MCF 10A (cell line): ENCODE measurements at regions not wholly inside any gene's neighbourhood (a gene's known extent, or its start where the extent isn't known, plus 50 kb on each side); places are given as distances from the start of the nearest gene placed in this dataset.

Experiments
- BruUV-seq: library from RNA; stranded (reverse); fragments of 400-500 nt; replicated peaks from 2 replicates; lab custom pipeline; 2021; lab: Mats Ljungman, UMichigan
- CTCF ChIA-PET: fragments of 300-600 bp; sonication (Branson Sonifier 250); formaldehyde crosslinking; extraction: SDS; loops from one replicate; lab custom pipeline; 2021; ENCODE audit warnings: antibody characterized with exemption, inconsistent platforms; lab: Yijun Ruan, JAX
- POLR2A ChIA-PET: fragments of 300-600, 350-650 bp; sonication (Branson Sonifier 250); formaldehyde crosslinking; extraction: SDS; loops from one replicate; lab custom pipeline; 2020; ENCODE audit warnings: antibody characterized with exemption, inconsistent platforms; lab: Yijun Ruan, JAX
- DNase-seq: peaks from one replicate; pipeline ENCODE4 v3.0.0-alpha.2; 2018; ENCODE audit not compliant: unreplicated experiment
- H3K27ac Mint-ChIP-seq: one replicate; pipeline ENCODE4 v1.8.0; 2022; ENCODE audit warnings: mild to moderate bottlenecking, low read depth, mixed read lengths; ENCODE audit not compliant: unreplicated experiment
- H3K27me3 Mint-ChIP-seq: one replicate; pipeline ENCODE4 v1.8.0; 2022; ENCODE audit warnings: mixed read lengths; ENCODE audit not compliant: insufficient read depth, unreplicated experiment
- H3K36me3 Mint-ChIP-seq: one replicate; pipeline ENCODE4 v1.8.0; 2022; ENCODE audit warnings: mild to moderate bottlenecking, moderate library complexity, mixed read lengths; ENCODE audit not compliant: insufficient read depth, unreplicated experiment
- H3K4me1 Mint-ChIP-seq: one replicate; pipeline ENCODE4 v1.8.0; 2022; ENCODE audit warnings: mixed read lengths; ENCODE audit not compliant: insufficient read depth, unreplicated experiment
- H3K4me3 Mint-ChIP-seq: one replicate; pipeline ENCODE4 v1.8.0; 2022; ENCODE audit warnings: mild to moderate bottlenecking, moderate library complexity, mixed read lengths; ENCODE audit not compliant: unreplicated experiment
- H3K9me3 Mint-ChIP-seq: one replicate; pipeline ENCODE4 v1.8.0; 2022; ENCODE audit warnings: mixed read lengths; ENCODE audit not compliant: unreplicated experiment
- intact Hi-C: fragments of 100-400 bp; cut with micrococcal nuclease; formaldehyde crosslinking; loops from 2 replicates; pipeline ENCODE4 v1.14.1; 2022
- TF ChIP-seq, protein P1 (sequence below): fragments of 200-600 bp; IDR thresholded peaks from one replicate; pipeline ENCODE4 v1.8.0; 2022; ENCODE audit warnings: antibody characterized with exemption, mild to moderate bottlenecking; ENCODE audit not compliant: unreplicated experiment

- intact Hi-C loops: no loop called here
- H3K9me3 Mint-ChIP-seq: peaks cover 16% of the 10 kb centered on the region
- ChIA-PET POLR2A (no interaction called here), CTCF (interaction anchor here (1.0 kb wide), 1 partner anchor 16 kb away, joined by 5 read pairs; no protein-coding TSS in a partner anchor)
- no peak for DNase-seq
- no peaks in the 10 kb centered on the region for H3K27me3 Mint-ChIP-seq
- no TSS peak for BruUV-seq
- H3K4me3 Mint-ChIP-seq: no peak overlapping the region
- TF ChIP-seq, protein P1, sequence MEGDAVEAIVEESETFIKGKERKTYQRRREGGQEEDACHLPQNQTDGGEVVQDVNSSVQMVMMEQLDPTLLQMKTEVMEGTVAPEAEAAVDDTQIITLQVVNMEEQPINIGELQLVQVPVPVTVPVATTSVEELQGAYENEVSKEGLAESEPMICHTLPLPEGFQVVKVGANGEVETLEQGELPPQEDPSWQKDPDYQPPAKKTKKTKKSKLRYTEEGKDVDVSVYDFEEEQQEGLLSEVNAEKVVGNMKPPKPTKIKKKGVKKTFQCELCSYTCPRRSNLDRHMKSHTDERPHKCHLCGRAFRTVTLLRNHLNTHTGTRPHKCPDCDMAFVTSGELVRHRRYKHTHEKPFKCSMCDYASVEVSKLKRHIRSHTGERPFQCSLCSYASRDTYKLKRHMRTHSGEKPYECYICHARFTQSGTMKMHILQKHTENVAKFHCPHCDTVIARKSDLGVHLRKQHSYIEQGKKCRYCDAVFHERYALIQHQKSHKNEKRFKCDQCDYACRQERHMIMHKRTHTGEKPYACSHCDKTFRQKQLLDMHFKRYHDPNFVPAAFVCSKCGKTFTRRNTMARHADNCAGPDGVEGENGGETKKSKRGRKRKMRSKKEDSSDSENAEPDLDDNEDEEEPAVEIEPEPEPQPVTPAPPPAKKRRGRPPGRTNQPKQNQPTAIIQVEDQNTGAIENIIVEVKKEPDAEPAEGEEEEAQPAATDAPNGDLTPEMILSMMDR: no peak
- H3K4me1 Mint-ChIP-seq: no peaks in the 10 kb centered on the region
- H3K27ac Mint-ChIP-seq: no peak overlapping the region
- H3K36me3 Mint-ChIP-seq: no peaks in the 10 kb centered on the region
Measured at GRCh38 chr2:8438996-8439395, 242.9 kb upstream of the ID2 start.

GRCh38 chr2:8440029-8440778, 241.7 kb upstream of the ID2 start:
- Mint-ChIP-seq H3K9me3 (peaks cover 12% of the 10 kb centered on the region), H3K36me3 (no peaks in the 10 kb centered on the region), H3K27ac (no peak overlapping the region), H3K4me3 (no peak overlapping the region), H3K27me3 (no peaks in the 10 kb centered on the region), H3K4me1 (no peaks in the 10 kb centered on the region)
- ChIA-PET CTCF (interaction anchor here (0.6 kb wide), 1 partner anchor 237 kb away, joined by 3 read pairs; no protein-coding TSS in a partner anchor), POLR2A (no interaction called here)
- no peak for DNase-seq
- no TSS peak for BruUV-seq
- TF ChIP-seq, protein P1: no peak
- intact Hi-C loops: no loop called here

DNA sequence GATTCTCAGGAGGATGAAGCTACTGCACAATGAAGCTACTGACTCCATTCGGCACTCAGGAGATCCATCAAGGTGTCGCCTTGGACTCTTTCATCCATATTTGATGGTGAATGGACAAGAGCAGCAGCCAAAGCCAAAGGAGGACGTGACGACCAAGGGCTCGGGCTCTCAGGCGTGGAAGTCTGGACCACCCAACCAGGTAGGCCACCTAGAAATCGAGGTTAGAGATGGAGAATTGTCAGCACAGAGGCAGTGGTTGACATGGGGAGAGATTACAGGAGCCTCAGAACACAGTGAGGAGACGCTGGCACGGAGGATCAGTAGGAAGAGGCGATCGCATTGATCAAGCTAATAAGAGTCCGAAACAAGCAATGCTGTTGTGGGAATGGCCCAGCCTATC, 240.5 kb upstream of the ID2 start:
- ChIA-PET CTCF (interaction anchor here (0.7 kb wide), 1 partner anchor 824 kb away, joined by 3 read pairs; no protein-coding TSS in a partner anchor), POLR2A (no interaction called here)
- TF ChIP-seq, protein P1: no peak
- no peak for DNase-seq
- Mint-ChIP-seq H3K4me3 (no peak overlapping the region), H3K27ac (no peak overlapping the region), H3K36me3 (no peaks in the 10 kb centered on the region), H3K27me3 (no peaks in the 10 kb centered on the region), H3K9me3 (peaks cover 8% of the 10 kb centered on the region), H3K4me1 (no peaks in the 10 kb centered on the region)
- intact Hi-C loops: no loop called here
- BruUV-seq: no TSS peak

GRCh38 chr2:8441986-8442385, 239.9 kb upstream of the ID2 start:
- H3K36me3 Mint-ChIP-seq: no peaks in the 10 kb centered on the region
- H3K27ac Mint-ChIP-seq: no peak overlapping the region
- CTCF ChIA-PET: no interaction called here
- H3K4me1 Mint-ChIP-seq: no peaks in the 10 kb centered on the region
- BruUV-seq: no TSS peak
- H3K9me3 Mint-ChIP-seq: peaks cover 8% of the 10 kb centered on the region
- DNase-seq: no peak
- intact Hi-C loops: no loop called here
- H3K4me3 Mint-ChIP-seq: no peak overlapping the region
- H3K27me3 Mint-ChIP-seq: no peaks in the 10 kb centered on the region
- POLR2A ChIA-PET: no interaction called here
- TF ChIP-seq, protein P1: no peak
